ENCODE measurements at regions not wholly inside any gene's neighbourhood (a gene's known extent, or its start where the extent isn't known, plus 50 kb on each side); places are given as distances from the start of the nearest gene placed in this dataset.
"Not testable (repeated sequence)": the region's sequence is repeated elsewhere in the genome, so short reads cannot be mapped to it uniquely, and the experiment has no call there.

DNA sequence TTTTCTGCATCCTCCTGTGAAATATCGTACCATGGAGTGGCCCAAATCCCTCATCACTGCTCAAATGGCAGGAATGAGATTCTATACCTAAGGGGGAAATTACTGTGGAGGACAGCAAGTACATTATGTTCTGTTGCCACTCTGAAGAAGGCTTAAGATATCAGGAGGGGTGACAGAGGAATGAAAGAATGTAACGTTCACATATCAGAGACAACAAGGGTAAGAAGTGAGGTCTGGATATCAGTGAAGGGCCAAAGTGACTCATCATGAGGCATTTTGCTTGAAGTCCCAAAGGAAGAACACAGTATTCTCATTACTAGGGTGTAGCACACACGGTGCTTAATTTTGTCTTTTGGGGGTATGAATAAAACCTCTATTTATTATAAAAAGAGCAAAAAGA, 71.5 kb upstream of the SLC13A1 start:
- ChIA-PET POLR2A (ENCODE audit: low non-redundant PET) (no interaction called here), CTCF (no interaction called here)
- Histone ChIP-seq H3K27me3 (replicated peaks; ENCODE audit: insufficient read depth, low read depth, low read length, poor library complexity) (no peaks in the 10 kb centered on the region), H3K27ac (ENCODE audit: low read depth, low read length, poor library complexity, severe bottlenecking) (no peak overlapping the region), H3K36me3 (ENCODE audit: insufficient read depth, low read length, poor library complexity, severe bottlenecking) (no peaks in the 10 kb centered on the region), H3K4me3 (ENCODE audit: low read depth, low read length, poor library complexity, severe bottlenecking) (no peak overlapping the region), H3K4me1 (ENCODE audit: insufficient read depth, low read length, poor library complexity, severe bottlenecking) (no peaks in the 10 kb centered on the region), H3K9me3 (ENCODE audit: low read depth, low read length, poor library complexity, severe bottlenecking) (no peaks in the 10 kb centered on the region)
- no TSS peak for BruUV-seq (replicated peaks)
- intact Hi-C loops (cut with micrococcal nuclease; ENCODE audit: unreplicated experiment) = no loop called here
- no peak for TF ChIP-seq EZH2 (IDR thresholded peaks at IDR 0.05; ENCODE audit: borderline replicate concordance, low read depth, low read length, poor library complexity, severe bottlenecking)
- no peak for TF ChIP-seq CTCF (conservative IDR thresholded peaks at IDR 0.05; ENCODE audit: low read depth, low read length)
- no peak for DNase-seq (ENCODE audit: low spot score)

GRCh38 chr7:123270570-123270969, 70.8 kb upstream of the SLC13A1 start:
- ChIA-PET POLR2A (ENCODE audit: low non-redundant PET) (interaction anchor here (0.6 kb wide), 1 partner anchor 35 kb away, joined by 5 read pairs; no protein-coding TSS in a partner anchor), CTCF (no interaction called here)
- no peak for DNase-seq (ENCODE audit: low spot score)
- Histone ChIP-seq H3K4me1 (ENCODE audit: insufficient read depth, low read length, poor library complexity, severe bottlenecking) (no peaks in the 10 kb centered on the region), H3K9me3 (ENCODE audit: low read depth, low read length, poor library complexity, severe bottlenecking) (no peaks in the 10 kb centered on the region), H3K4me3 (ENCODE audit: low read depth, low read length, poor library complexity, severe bottlenecking) (no peak overlapping the region), H3K36me3 (ENCODE audit: insufficient read depth, low read length, poor library complexity, severe bottlenecking) (no peaks in the 10 kb centered on the region), H3K27me3 (replicated peaks; ENCODE audit: insufficient read depth, low read depth, low read length, poor library complexity) (no peaks in the 10 kb centered on the region), H3K27ac (ENCODE audit: low read depth, low read length, poor library complexity, severe bottlenecking) (no peak overlapping the region)
- intact Hi-C loops (cut with micrococcal nuclease; ENCODE audit: unreplicated experiment) = no loop called here
- TF ChIP-seq CTCF (conservative IDR thresholded peaks at IDR 0.05; ENCODE audit: low read depth, low read length) (no peak), EZH2 (IDR thresholded peaks at IDR 0.05; ENCODE audit: borderline replicate concordance, low read depth, low read length, poor library complexity, severe bottlenecking) (no peak)
- no TSS peak for BruUV-seq (replicated peaks)

GRCh38 chr7:123265853-123266252, 66.1 kb upstream of the SLC13A1 start:
- BruUV-seq (replicated peaks) = no TSS peak
- Histone ChIP-seq H3K36me3 (ENCODE audit: insufficient read depth, low read length, poor library complexity, severe bottlenecking) (no peaks in the 10 kb centered on the region), H3K4me3 (ENCODE audit: low read depth, low read length, poor library complexity, severe bottlenecking) (no peak overlapping the region), H3K27ac (ENCODE audit: low read depth, low read length, poor library complexity, severe bottlenecking) (no peak overlapping the region), H3K9me3 (ENCODE audit: low read depth, low read length, poor library complexity, severe bottlenecking) (no peaks in the 10 kb centered on the region), H3K27me3 (replicated peaks; ENCODE audit: insufficient read depth, low read depth, low read length, poor library complexity) (no peaks in the 10 kb centered on the region), H3K4me1 (ENCODE audit: insufficient read depth, low read length, poor library complexity, severe bottlenecking) (no peaks in the 10 kb centered on the region)
- ChIA-PET POLR2A (ENCODE audit: low non-redundant PET) (no interaction called here), CTCF (no interaction called here)
- intact Hi-C loops (cut with micrococcal nuclease; ENCODE audit: unreplicated experiment) = no loop called here
- TF ChIP-seq CTCF (conservative IDR thresholded peaks at IDR 0.05; ENCODE audit: low read depth, low read length) (no peak), EZH2 (IDR thresholded peaks at IDR 0.05; ENCODE audit: borderline replicate concordance, low read depth, low read length, poor library complexity, severe bottlenecking) (no peak)
- DNase-seq (ENCODE audit: low spot score) = no peak

DNA sequence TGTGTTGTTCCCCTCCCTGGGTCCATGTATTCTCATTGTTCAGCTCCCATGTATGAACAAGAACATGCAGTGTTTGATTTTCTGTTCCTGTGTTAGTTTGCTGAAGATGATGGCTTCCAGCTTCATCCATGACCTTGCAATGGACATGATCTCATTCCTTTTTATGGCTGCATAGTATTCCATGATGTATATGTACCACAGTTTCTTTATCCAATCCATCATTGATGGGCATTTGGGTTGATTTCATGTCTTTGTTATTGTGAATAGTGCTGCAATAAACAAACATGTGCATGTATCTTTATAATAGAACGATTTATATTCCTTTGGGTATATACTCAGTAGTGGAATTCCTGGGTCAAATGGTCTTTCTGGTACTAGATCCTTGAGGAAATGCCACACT, 65.1 kb upstream of the SLC13A1 start:
- BruUV-seq (replicated peaks); intact Hi-C loops (cut with micrococcal nuclease; ENCODE audit: unreplicated experiment); CTCF ChIA-PET: not testable (repeated sequence)

More for the DNA sequence above, 65.1 kb upstream of the SLC13A1 start:
- H3K36me3 ChIP-seq (ENCODE audit: insufficient read depth, low read length, poor library complexity, severe bottlenecking); H3K27me3 ChIP-seq (replicated peaks; ENCODE audit: insufficient read depth, low read depth, low read length, poor library complexity); H3K4me3 ChIP-seq (ENCODE audit: low read depth, low read length, poor library complexity, severe bottlenecking); H3K27ac ChIP-seq (ENCODE audit: low read depth, low read length, poor library complexity, severe bottlenecking); H3K9me3 ChIP-seq (ENCODE audit: low read depth, low read length, poor library complexity, severe bottlenecking); POLR2A ChIA-PET (ENCODE audit: low non-redundant PET); DNase-seq (ENCODE audit: low spot score); H3K4me1 ChIP-seq (ENCODE audit: insufficient read depth, low read length, poor library complexity, severe bottlenecking): not testable (repeated sequence)
